GM12801 (cell line): ENCODE measurements at regions not wholly inside any gene's neighbourhood (a gene's known extent, or its start where the extent isn't known, plus 50 kb on each side); places are given as distances from the start of the nearest gene placed in this dataset.

Source experiments
- CTCF ChIP-seq: IDR thresholded peaks from one replicate; pipeline ENCODE4 v1.5.1; 2011; ENCODE audit warnings: control low read depth; ENCODE audit not compliant: insufficient read length; ENCODE audit errors: extremely low read depth

- no peak for TF ChIP-seq CTCF
Measured at GRCh38 chr3:66856533-66856932, 141.6 kb upstream of the KBTBD8 start.

- TF ChIP-seq CTCF, result no peak
Measured at GRCh38 chr3:66858656-66859381, 139.3 kb upstream of the KBTBD8 start.

GRCh38 chr3:66860771-66861170 is 137.3 kb upstream of the KBTBD8 start:
- no peak for TF ChIP-seq CTCF

- no peak for TF ChIP-seq CTCF
Measured at GRCh38 chr3:66863205-66864111, 134.6 kb upstream of the KBTBD8 start.

GRCh38 chr3:66884659-66885058 is 113.4 kb upstream of the KBTBD8 start:
- no peak for TF ChIP-seq CTCF

- no peak for TF ChIP-seq CTCF
Measured at GRCh38 chr3:66885326-66886000, 112.6 kb upstream of the KBTBD8 start.

- no peak for TF ChIP-seq CTCF
Measured at GRCh38 chr3:66889750-66890494, 108.2 kb upstream of the KBTBD8 start.
